Uterus (tissue), 3 donors: ENCODE measurements at regions not wholly inside any gene's neighbourhood (a gene's known extent, or its start where the extent isn't known, plus 50 kb on each side); places are given as distances from the start of the nearest gene placed in this dataset.

Experiments used
- DNase-seq, 2 donors: peaks; one replicate each; pipeline ENCODE4 v3.0.0-alpha.2; 2019 to 2020
- H3K27ac ChIP-seq, 2 donors: fragments of 200-600 bp; sonication (generic); 1 replicate in 1 of 2; 2 replicates in 1 of 2; pipeline ENCODE4 v1.5.1; 2016 to 2018
- H3K27me3 ChIP-seq, 2 donors: fragments of 200-600 bp; sonication (generic); one replicate each; pipeline ENCODE4 v1.5.1; 2018 to 2019; ENCODE audit warnings: control low read depth in 1 of 2
- H3K36me3 ChIP-seq, 2 donors: fragments of 200-600 bp; sonication (generic); one replicate each; pipeline ENCODE4 v1.5.1; 2019; ENCODE audit warnings: control low read depth in 1 of 2
- H3K4me1 ChIP-seq, 2 donors: fragments of 200-600 bp; sonication (generic); one replicate each; pipeline ENCODE4 v1.5.1; 2018 to 2019; ENCODE audit warnings: control low read depth in 1 of 2
- H3K4me3 ChIP-seq, 2 donors: fragments of 200-600 bp; sonication (generic); 1 replicate in 1 of 2; 2 replicates in 1 of 2; pipeline ENCODE4 v1.5.1; 2018 to 2019; ENCODE audit warnings: mild to moderate bottlenecking in 1 of 2
- H3K9me3 ChIP-seq, 2 donors: fragments of 200-600 bp; sonication (generic); one replicate each; pipeline ENCODE4 v1.5.1; 2019; ENCODE audit warnings: control low read depth in 1 of 2
- POLR2A ChIP-seq, 2 donors: fragments of 450-650 bp; IDR thresholded peaks; one replicate each; pipeline ENCODE4 v1.6.1; 2016; ENCODE audit warnings: antibody characterized with exemption in 2 of 2, mild to moderate bottlenecking in 1 of 2, moderate library complexity in 1 of 2
- intact Hi-C: fragments of 100-400 bp; cut with DNase I; formaldehyde crosslinking; loops from one replicate; pipeline ENCODE4 v1.15.1; 2023; ENCODE audit warnings: low total_unique reads
- TF ChIP-seq, protein P1 (sequence below), 4 experiments: fragments of 200-600 bp in 2 of 4; fragments of 450-650 bp in 2 of 4; sonication (generic) in 2 of 4; IDR thresholded peaks; one replicate each; pipeline ENCODE4 v1.5.1; 2016 to 2019; ENCODE audit warnings: antibody characterized with exemption in 4 of 4, mild to moderate bottlenecking in 2 of 4, moderate library complexity in 1 of 4
- donor health status: DM: yes; HTN: yes; CAD: no.

DNA sequence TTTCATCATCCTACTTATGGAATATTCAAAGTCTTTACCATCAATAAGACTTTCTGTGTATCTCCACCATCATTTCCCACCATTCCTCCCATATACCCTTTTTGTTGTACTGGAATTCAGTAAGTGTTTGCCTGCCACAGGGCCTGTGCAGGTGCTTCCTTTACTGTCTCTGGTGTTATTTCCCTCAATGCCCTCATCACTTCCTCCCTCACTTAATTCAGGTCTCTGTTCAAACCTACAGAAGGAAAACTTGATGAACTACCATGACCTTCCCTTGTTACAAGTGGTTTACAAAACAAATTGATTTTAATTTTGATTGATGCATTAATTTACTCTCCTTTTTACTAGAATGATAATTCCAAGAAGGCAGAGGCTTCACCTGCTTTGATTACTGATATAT lies 159.5 kb upstream of the FAT4 start:
- Histone ChIP-seq H3K9me3 (no peaks in the 10 kb centered on the region), H3K27ac (no peak overlapping the region), H3K27me3 (no peaks in the 10 kb centered on the region), H3K36me3 (no peaks in the 10 kb centered on the region), H3K4me1 (no peaks in the 10 kb centered on the region), H3K4me3 (no peak overlapping the region)
- no peak for TF ChIP-seq POLR2A (IDR thresholded peaks at IDR 0.05)
- TF ChIP-seq, protein P1, sequence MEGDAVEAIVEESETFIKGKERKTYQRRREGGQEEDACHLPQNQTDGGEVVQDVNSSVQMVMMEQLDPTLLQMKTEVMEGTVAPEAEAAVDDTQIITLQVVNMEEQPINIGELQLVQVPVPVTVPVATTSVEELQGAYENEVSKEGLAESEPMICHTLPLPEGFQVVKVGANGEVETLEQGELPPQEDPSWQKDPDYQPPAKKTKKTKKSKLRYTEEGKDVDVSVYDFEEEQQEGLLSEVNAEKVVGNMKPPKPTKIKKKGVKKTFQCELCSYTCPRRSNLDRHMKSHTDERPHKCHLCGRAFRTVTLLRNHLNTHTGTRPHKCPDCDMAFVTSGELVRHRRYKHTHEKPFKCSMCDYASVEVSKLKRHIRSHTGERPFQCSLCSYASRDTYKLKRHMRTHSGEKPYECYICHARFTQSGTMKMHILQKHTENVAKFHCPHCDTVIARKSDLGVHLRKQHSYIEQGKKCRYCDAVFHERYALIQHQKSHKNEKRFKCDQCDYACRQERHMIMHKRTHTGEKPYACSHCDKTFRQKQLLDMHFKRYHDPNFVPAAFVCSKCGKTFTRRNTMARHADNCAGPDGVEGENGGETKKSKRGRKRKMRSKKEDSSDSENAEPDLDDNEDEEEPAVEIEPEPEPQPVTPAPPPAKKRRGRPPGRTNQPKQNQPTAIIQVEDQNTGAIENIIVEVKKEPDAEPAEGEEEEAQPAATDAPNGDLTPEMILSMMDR (IDR thresholded peaks at IDR 0.05) = no peak
- no peak for DNase-seq
- intact Hi-C loops = no loop called here

DNA sequence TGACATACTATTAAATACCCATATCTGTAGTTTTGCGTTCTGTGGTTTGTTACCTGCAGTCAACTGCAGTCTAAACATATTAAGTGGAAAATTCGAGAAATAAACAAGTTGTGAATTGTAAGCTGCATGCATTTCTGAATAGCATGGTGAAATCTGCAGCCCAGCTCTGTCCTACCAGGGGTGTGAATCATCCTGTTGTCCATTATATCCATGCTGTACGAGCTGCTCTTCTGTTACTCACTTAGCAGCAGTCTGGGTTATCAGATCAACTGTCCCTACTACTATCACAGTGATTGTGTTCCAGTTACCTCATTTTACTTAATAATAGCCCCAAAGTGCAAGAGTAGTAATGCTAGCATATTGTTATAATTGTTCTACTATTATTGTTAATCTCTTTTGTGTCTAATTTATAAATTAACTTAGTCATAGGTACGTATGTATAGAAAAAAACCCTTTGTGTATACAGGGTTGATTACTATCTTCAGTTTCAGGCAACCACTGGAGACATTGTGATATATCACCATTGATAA lies 173.7 kb upstream of the FAT4 start:
- Histone ChIP-seq H3K36me3 (no peaks in the 10 kb centered on the region), H3K27ac (no peak overlapping the region), H3K4me3 (no peak overlapping the region), H3K4me1 (no peaks in the 10 kb centered on the region), H3K27me3 (no peaks in the 10 kb centered on the region), H3K9me3 (no peaks in the 10 kb centered on the region)
- DNase-seq = no peak
- TF ChIP-seq, protein P1 (IDR thresholded peaks at IDR 0.05) = no peak
- no peak for TF ChIP-seq POLR2A (IDR thresholded peaks at IDR 0.05)
- intact Hi-C loops = no loop called here

DNA sequence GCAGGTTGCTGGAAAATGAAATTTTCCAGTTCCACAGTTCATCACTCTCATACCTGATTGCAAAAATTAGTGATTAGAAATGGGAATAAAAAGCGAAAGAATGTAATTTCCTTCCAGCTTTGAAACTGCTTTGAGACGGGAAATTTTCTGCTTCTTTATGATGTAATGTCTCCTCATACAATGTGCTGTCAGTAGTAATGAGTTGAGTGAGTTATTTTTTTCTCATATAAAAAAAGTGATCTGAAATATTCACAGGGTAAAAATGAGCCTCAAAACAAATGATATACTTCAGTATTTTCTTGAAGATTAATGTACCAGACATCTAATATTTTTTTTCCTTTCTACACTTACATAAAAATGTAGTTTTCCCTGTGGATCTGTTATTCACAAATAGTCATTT lies 179.1 kb upstream of the FAT4 start:
- Histone ChIP-seq H3K4me3 (no peak overlapping the region), H3K9me3 (no peaks in the 10 kb centered on the region), H3K27ac (no peak overlapping the region), H3K27me3 (no peaks in the 10 kb centered on the region), H3K36me3 (no peaks in the 10 kb centered on the region), H3K4me1 (no peaks in the 10 kb centered on the region)
- intact Hi-C loops = no loop called here
- no peak for TF ChIP-seq POLR2A (IDR thresholded peaks at IDR 0.05)
- TF ChIP-seq, protein P1 (IDR thresholded peaks at IDR 0.05) = no peak
- DNase-seq = no peak

DNA sequence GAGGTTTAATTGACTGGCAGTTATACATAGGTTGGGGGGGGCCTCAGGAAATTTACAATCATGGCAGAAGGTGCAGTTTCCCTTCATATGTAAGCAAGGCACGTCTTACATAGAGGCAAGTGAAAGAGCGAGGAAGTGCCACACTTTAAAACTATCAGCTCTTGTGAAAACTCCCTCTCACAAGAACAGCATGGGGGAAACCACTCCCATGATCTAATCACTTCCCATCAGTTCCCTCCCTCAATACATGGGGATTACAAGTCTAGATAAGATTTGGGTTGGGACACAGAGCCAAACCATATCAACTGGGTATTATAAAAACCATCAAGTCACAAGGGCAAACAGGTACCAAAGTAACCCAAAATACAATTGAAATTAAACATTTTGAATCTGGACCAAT lies 182.0 kb upstream of the FAT4 start:
- Histone ChIP-seq H3K27ac (no peak overlapping the region), H3K4me3 (no peak overlapping the region), H3K9me3 (no peaks in the 10 kb centered on the region), H3K36me3 (no peaks in the 10 kb centered on the region), H3K27me3 (no peaks in the 10 kb centered on the region), H3K4me1 (no peaks in the 10 kb centered on the region)
- intact Hi-C loops = no loop called here
- DNase-seq = no peak
- TF ChIP-seq, protein P1 (IDR thresholded peaks at IDR 0.05) = no peak
- TF ChIP-seq POLR2A (IDR thresholded peaks at IDR 0.05) = no peak

DNA sequence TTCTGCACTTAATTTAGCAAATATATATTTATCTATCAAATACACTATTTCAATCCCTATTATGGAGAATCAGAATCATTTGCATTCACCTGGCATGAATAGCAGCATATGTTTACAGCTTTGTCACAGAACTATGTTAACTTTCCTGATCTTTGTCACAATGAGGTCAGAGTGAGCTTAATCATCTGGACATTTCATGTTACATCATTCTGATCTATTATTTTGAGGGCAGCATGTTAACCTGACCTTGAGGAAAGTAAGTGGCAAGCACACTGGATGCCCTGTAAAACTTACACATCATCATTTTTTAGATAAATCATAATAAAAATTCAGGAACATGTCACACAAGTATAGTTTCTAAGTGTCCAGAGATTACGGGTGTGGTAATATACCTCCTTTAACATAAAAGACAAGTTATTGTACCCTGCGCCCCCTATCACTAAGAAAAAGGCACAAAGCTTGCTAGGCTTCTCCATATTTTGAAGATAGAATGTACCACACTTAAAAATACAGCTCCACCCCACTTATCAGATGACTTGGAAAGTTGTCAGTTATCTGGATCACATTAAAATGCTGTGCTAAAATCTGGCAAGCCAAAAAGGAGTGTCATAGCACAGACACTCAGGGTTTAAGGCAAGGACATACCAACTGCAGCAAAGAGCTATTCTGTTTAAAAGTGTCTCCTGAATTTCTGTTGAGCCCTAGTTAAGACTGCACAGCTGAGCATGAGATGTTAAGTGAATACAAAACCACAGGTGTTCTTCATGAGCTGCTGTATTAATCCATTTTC lies 182.7 kb upstream of the FAT4 start:
- TF ChIP-seq, protein P1 (IDR thresholded peaks at IDR 0.05) = no peak
- no peak for TF ChIP-seq POLR2A (IDR thresholded peaks at IDR 0.05)
- H3K9me3 ChIP-seq = no peaks in the 10 kb centered on the region

More for the DNA sequence above, 182.7 kb upstream of the FAT4 start:
- H3K36me3 ChIP-seq = no peaks in the 10 kb centered on the region
- DNase-seq = no peak
- H3K27ac ChIP-seq = no peak overlapping the region
- no peaks in the 10 kb centered on the region for H3K27me3 ChIP-seq
- no peak overlapping the region for H3K4me3 ChIP-seq
- H3K4me1 ChIP-seq = no peaks in the 10 kb centered on the region
- intact Hi-C loops = no loop called here
